ENCODE measurements at regions not wholly inside any gene's neighbourhood (a gene's known extent, or its start where the extent isn't known, plus 50 kb on each side); places are given as distances from the start of the nearest gene placed in this dataset.

DNA sequence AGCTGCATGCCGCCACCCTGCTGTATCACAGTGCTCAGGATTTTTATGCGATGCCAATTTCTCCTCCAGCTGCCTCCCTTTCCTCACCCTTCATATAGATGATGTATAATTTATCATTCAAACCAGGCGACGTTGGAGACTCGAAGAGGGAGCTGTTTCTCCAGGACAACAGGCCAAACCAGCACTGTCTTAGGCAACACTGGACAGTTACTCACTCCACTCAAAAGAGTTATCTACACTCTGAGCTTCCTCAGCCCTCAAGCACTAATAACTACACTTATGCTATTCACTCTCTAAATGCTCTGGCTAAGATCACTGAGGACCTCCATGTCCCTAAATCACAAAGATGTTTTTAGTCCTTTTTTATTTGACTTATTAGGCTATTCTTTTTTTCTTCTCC lies 87.3 kb upstream of the RFC3 start:
- no peak overlapping the region for H2AFZ ChIP-seq (ENCODE audit: low read length)
- no peaks in the 10 kb centered on the region for H3K36me3 Mint-ChIP-seq (ENCODE audit: insufficient read depth in 1 of 3, low read depth in 3 of 3)
- no peak overlapping the region for H3K56ac ChIP-seq (ENCODE audit: insufficient read length, low read depth, low read length)
- no peak overlapping the region for H3K27ac ChIP-seq (ENCODE audit: insufficient read length, low read depth, low read length)
- no peak overlapping the region for H3K14ac ChIP-seq (ENCODE audit: insufficient read depth, low read length)
- no CpG with 5 or more reads among the region's 5 CpGs for WGBS (ENCODE audit: extremely low coverage, insufficient read length, low lambda C conversion rate)
- H4K8ac ChIP-seq (replicated peaks; ENCODE audit: insufficient read length, low read depth, low read length): no peak overlapping the region
- H3K27ac Mint-ChIP-seq: no peak overlapping the region
- H2BK120ac ChIP-seq (ENCODE audit: low read depth, low read length, poor library complexity, severe bottlenecking): no peak overlapping the region
- H3K4me1 Mint-ChIP-seq: peaks cover 0 to 2% of the 10 kb centered on the region in 2 experiments; a peak in 2 of 4 replicates
- no peak overlapping the region for H2AK5ac ChIP-seq (ENCODE audit: insufficient read length, low read length)
- no peak overlapping the region for H4K5ac ChIP-seq (ENCODE audit: insufficient read length, low read depth, low read length)
- no peaks in the 10 kb centered on the region for H3K79me1 ChIP-seq (ENCODE audit: insufficient read depth, low read depth, low read length, poor library complexity, severe bottlenecking)
- H2BK12ac ChIP-seq (ENCODE audit: insufficient read length, low read depth, low read length): no peak overlapping the region
- no peak overlapping the region for H4K91ac ChIP-seq (ENCODE audit: insufficient read length, low read depth, low read length)
- H3K9ac ChIP-seq (ENCODE audit: extremely low read depth, insufficient read length, low read length): no peak overlapping the region
- no peak overlapping the region for H3K18ac ChIP-seq (ENCODE audit: insufficient read length, low read depth, low read length)
- no peak overlapping the region for H3K4ac ChIP-seq (ENCODE audit: low read depth, low read length)
- no peaks in the 10 kb centered on the region for H3K79me2 ChIP-seq (ENCODE audit: insufficient read depth, low read length)
- no peak overlapping the region for H3T11ph ChIP-seq (ENCODE audit: low read length)
- no peak for DNase-seq
- no peak overlapping the region for H3K23ac ChIP-seq (ENCODE audit: insufficient read length, low read depth, low read length)
- H4K20me1 ChIP-seq (ENCODE audit: control insufficient read depth, insufficient read depth, insufficient read length): no peaks in the 10 kb centered on the region
- H3K9me3 ChIP-seq (ENCODE audit: control insufficient read depth, low read depth, low read length): no peaks in the 10 kb centered on the region
- no peaks in the 10 kb centered on the region for H3K23me2 ChIP-seq (ENCODE audit: insufficient read length, low read depth, low read length, poor library complexity, severe bottlenecking)
- H3K4me1 ChIP-seq (ENCODE audit: insufficient read depth, low read length): no peaks in the 10 kb centered on the region
- no peak overlapping the region for H2BK5ac ChIP-seq (ENCODE audit: insufficient read length, low read length)
- H3K4me2 ChIP-seq (ENCODE audit: insufficient read depth, insufficient read length, low read length): no peak overlapping the region
- H2BK15ac ChIP-seq (ENCODE audit: low read depth, low read length): no peak overlapping the region
- H3K27me3 Mint-ChIP-seq (ENCODE audit: low read depth): no peaks in the 10 kb centered on the region
- H3K4me3 Mint-ChIP-seq: no peak overlapping the region
- no peaks in the 10 kb centered on the region for H3K27me3 ChIP-seq (ENCODE audit: insufficient read depth, low read length)
- H2BK20ac ChIP-seq (ENCODE audit: low read depth, low read length, poor library complexity, severe bottlenecking): no peak overlapping the region
- TF ChIP-seq, protein P1, sequence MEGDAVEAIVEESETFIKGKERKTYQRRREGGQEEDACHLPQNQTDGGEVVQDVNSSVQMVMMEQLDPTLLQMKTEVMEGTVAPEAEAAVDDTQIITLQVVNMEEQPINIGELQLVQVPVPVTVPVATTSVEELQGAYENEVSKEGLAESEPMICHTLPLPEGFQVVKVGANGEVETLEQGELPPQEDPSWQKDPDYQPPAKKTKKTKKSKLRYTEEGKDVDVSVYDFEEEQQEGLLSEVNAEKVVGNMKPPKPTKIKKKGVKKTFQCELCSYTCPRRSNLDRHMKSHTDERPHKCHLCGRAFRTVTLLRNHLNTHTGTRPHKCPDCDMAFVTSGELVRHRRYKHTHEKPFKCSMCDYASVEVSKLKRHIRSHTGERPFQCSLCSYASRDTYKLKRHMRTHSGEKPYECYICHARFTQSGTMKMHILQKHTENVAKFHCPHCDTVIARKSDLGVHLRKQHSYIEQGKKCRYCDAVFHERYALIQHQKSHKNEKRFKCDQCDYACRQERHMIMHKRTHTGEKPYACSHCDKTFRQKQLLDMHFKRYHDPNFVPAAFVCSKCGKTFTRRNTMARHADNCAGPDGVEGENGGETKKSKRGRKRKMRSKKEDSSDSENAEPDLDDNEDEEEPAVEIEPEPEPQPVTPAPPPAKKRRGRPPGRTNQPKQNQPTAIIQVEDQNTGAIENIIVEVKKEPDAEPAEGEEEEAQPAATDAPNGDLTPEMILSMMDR (conservative IDR thresholded peaks at IDR 0.05): no peak
- H3K9me3 Mint-ChIP-seq: no peaks in the 10 kb centered on the region
